Gastrocnemius medialis (tissue), 4 donors: ENCODE measurements at regions not wholly inside any gene's neighbourhood (a gene's known extent, or its start where the extent isn't known, plus 50 kb on each side); places are given as distances from the start of the nearest gene placed in this dataset.

Experiments used
- ATAC-seq, 2 donors: fragments of 150-250 bp; one replicate each; pipeline ENCODE4 v1.9.1; 2016
- DNase-seq, 2 donors: peaks; one replicate each; pipeline ENCODE4 v3.0.0-alpha.2; 2019
- H3K27ac ChIP-seq, 4 donors: fragments of 200-600 bp; sonication (generic); 1 replicate in 1 of 4; 2 replicates in 3 of 4; pipeline ENCODE4 v1.5.1; 2016 to 2018; ENCODE audit warnings: mild to moderate bottlenecking in 2 of 4, moderate library complexity in 1 of 4
- H3K27me3 ChIP-seq, 3 donors: fragments of 200-600 bp; sonication (generic) in 2 of 3; 1 replicate in 1 of 3; 2 replicates in 2 of 3; pipeline versions ENCODE4 v1.5.1 to v1.6.0; 2016 to 2019; ENCODE audit warnings: mild to moderate bottlenecking in 1 of 3, moderate library complexity in 1 of 3
- H3K36me3 ChIP-seq, 2 donors: fragments of 200-600 bp; sonication (generic) in 1 of 2; one replicate each; pipeline ENCODE4 v1.5.1; 2017 to 2018
- H3K4me1 ChIP-seq, 2 donors: fragments of 200-600 bp; sonication (generic) in 1 of 2; one replicate each; pipeline ENCODE4 v1.5.1; 2016 to 2017; ENCODE audit warnings: mild to moderate bottlenecking in 2 of 2
- H3K4me3 ChIP-seq, 4 donors: fragments of 200-600 bp; sonication (generic) in 3 of 4; 1 replicate in 1 of 4; 2 replicates in 3 of 4; pipeline ENCODE4 v1.5.1; 2016 to 2019; ENCODE audit warnings: mild to moderate bottlenecking in 2 of 4
- H3K9me3 ChIP-seq, 3 donors: fragments of 200-600 bp; sonication (generic) in 2 of 3; 1 replicate in 1 of 3; 2 replicates in 2 of 3; pipeline ENCODE4 v1.5.1; 2016 to 2019
- CTCF ChIP-seq, 5 experiments: fragments of 450-650 bp in 3 of 5; fragments of 200-600 bp in 2 of 5; sonication (generic) in 2 of 5; IDR thresholded peaks in 4 of 5; conservative IDR thresholded peaks in 1 of 5; 1 replicate in 4 of 5; 2 replicates in 1 of 5; pipeline ENCODE4 v1.5.1; 2016 to 2019; ENCODE audit warnings: antibody characterized with exemption in 5 of 5, mild to moderate bottlenecking in 3 of 5, moderate library complexity in 3 of 5
- POLR2A ChIP-seq, 2 donors: fragments of 450-650 bp; IDR thresholded peaks; one replicate each; pipeline ENCODE4 v1.6.1; 2017; ENCODE audit warnings: antibody characterized with exemption in 2 of 2, mild to moderate bottlenecking in 2 of 2, moderate library complexity in 2 of 2
- in situ Hi-C, 4 donors: fragments of 200-750 bp; cut with MboI; loops; one replicate each; pipeline versions ENCODE4 v1.15.0 to v1.8.0; 2017; ENCODE audit warnings: low sequenced_read_pairs in 4 of 4
- intact Hi-C: fragments of 100-400 bp; cut with DNase I; formaldehyde crosslinking; loops from one replicate; pipeline ENCODE4 v1.15.1; 2023; ENCODE audit warnings: low total_unique reads

GRCh38 chr5:68846828-68847227 lies 247.0 kb upstream of the SLC30A5 start:
- ATAC-seq (no peak), DNase-seq (no peak)
- in situ Hi-C loops (no loop called here), intact Hi-C loops (no loop called here)
- TF ChIP-seq POLR2A (IDR thresholded peaks at IDR 0.05) (no peak), CTCF (IDR thresholded peaks at IDR 0.05 in 4 of 5, conservative IDR thresholded peaks at IDR 0.05 in 1 of 5) (no peak)
- H3K27ac ChIP-seq: no peak overlapping the region
- no peaks in the 10 kb centered on the region for H3K9me3 ChIP-seq
- H3K4me3 ChIP-seq: no peak overlapping the region
- H3K27me3 ChIP-seq: no peaks in the 10 kb centered on the region
- no peaks in the 10 kb centered on the region for H3K36me3 ChIP-seq
- H3K4me1 ChIP-seq: no peaks in the 10 kb centered on the region

GRCh38 chr5:68848091-68848490 lies 245.7 kb upstream of the SLC30A5 start:
- TF ChIP-seq CTCF (IDR thresholded peaks at IDR 0.05 in 4 of 5, conservative IDR thresholded peaks at IDR 0.05 in 1 of 5) (no peak), POLR2A (IDR thresholded peaks at IDR 0.05) (no peak)
- no peak for ATAC-seq
- DNase-seq: no peak
- intact Hi-C loops (no loop called here), in situ Hi-C loops (no loop called here)
- Histone ChIP-seq H3K4me3 (no peak overlapping the region), H3K4me1 (no peaks in the 10 kb centered on the region), H3K9me3 (no peaks in the 10 kb centered on the region), H3K27ac (no peak overlapping the region), H3K36me3 (no peaks in the 10 kb centered on the region), H3K27me3 (no peaks in the 10 kb centered on the region)

GRCh38 chr5:68849103-68849502 lies 244.7 kb upstream of the SLC30A5 start:
- H3K27me3 ChIP-seq: no peaks in the 10 kb centered on the region
- H3K9me3 ChIP-seq: no peaks in the 10 kb centered on the region
- H3K4me3 ChIP-seq: no peak overlapping the region
- in situ Hi-C loops (no loop called here), intact Hi-C loops (no loop called here)
- no peak for DNase-seq
- H3K4me1 ChIP-seq: no peaks in the 10 kb centered on the region
- no peaks in the 10 kb centered on the region for H3K36me3 ChIP-seq
- ATAC-seq: no peak
- H3K27ac ChIP-seq: no peak overlapping the region
- no peak for TF ChIP-seq CTCF (IDR thresholded peaks at IDR 0.05 in 4 of 5, conservative IDR thresholded peaks at IDR 0.05 in 1 of 5)
- TF ChIP-seq POLR2A (IDR thresholded peaks at IDR 0.05): no peak

GRCh38 chr5:68849906-68850305 lies 243.9 kb upstream of the SLC30A5 start:
- ATAC-seq (no peak), DNase-seq (no peak)
- Histone ChIP-seq H3K4me1 (no peaks in the 10 kb centered on the region), H3K27me3 (no peaks in the 10 kb centered on the region), H3K27ac (no peak overlapping the region), H3K4me3 (no peak overlapping the region), H3K36me3 (no peaks in the 10 kb centered on the region), H3K9me3 (no peaks in the 10 kb centered on the region)
- in situ Hi-C loops: no loop called here
- intact Hi-C loops: no loop called here
- no peak for TF ChIP-seq POLR2A (IDR thresholded peaks at IDR 0.05)
- TF ChIP-seq CTCF (IDR thresholded peaks at IDR 0.05 in 4 of 5, conservative IDR thresholded peaks at IDR 0.05 in 1 of 5): no peak

GRCh38 chr5:68861099-68861498 lies 232.7 kb upstream of the SLC30A5 start:
- no peaks in the 10 kb centered on the region for H3K4me1 ChIP-seq
- DNase-seq (no peak), ATAC-seq (no peak)
- in situ Hi-C loops: no loop called here
- H3K9me3 ChIP-seq: no peaks in the 10 kb centered on the region
- no peak overlapping the region for H3K4me3 ChIP-seq
- no peaks in the 10 kb centered on the region for H3K36me3 ChIP-seq
- intact Hi-C loops: no loop called here
- H3K27me3 ChIP-seq: no peaks in the 10 kb centered on the region
- no peak overlapping the region for H3K27ac ChIP-seq
- no peak for TF ChIP-seq POLR2A (IDR thresholded peaks at IDR 0.05)
- no peak for TF ChIP-seq CTCF (IDR thresholded peaks at IDR 0.05 in 4 of 5, conservative IDR thresholded peaks at IDR 0.05 in 1 of 5)
